ENCODE measurements at regions not wholly inside any gene's neighbourhood (a gene's known extent, or its start where the extent isn't known, plus 50 kb on each side); places are given as distances from the start of the nearest gene placed in this dataset.

DNA sequence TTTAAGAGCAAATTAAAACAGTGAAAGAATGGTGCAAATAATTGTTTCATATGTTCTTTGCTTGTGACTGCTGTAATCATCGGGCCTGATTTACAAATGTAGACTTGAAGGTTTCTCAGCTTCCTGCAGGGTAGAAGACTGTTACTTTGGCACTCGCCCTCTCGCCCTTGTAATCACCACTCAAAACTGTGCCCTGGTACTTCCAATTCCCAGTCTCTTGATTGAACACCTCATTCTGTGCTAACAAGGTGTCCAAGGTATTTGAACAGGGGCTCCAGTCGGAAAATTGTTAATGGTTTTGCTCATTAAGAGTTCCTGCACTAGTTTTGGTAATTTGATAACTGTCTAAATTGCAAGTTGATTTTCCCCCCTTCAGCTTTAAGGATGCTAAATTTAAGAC lies 209.5 kb downstream of the ZIC1 start:
- WGBS, 3 donors, result 51 to 75% (median 55%) methylated on average over 4 of the region's 4 CpGs
- intact Hi-C loops (cut with DNase I), result loop anchor here in 1 of 2 donors (10.0 kb wide), 2 partner anchors 204 to 254 kb away; no protein-coding TSS in a partner anchor
- ATAC-seq, result no peak

DNA sequence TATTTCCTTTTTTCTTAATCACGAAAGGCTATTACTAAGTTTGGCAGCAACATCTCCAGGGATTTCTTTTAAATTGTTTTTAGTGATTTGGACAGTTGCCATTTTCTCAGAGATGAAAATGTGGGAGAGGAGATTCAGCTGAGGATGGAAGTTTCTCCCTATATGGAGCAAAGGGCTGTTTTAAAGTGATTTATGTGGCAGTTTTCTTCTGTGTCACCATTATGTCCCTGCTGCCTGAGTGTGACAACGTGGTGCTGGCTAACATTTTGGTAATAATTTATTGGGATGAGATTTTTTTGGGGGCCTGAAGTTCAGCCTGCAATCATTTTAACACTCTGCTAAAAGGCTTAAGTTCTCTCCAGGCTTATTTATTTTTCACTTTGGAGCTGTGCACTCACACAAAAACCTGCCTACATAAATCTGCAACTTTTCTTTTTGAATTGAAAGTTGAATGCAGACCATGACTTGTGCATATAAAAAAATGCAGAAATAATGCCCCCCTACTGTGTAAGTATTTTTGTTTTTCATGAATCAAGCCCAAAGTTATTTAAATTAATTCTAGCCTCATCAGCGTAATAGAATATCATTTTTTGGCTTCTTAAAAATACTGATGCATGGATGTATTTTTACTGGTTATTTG lies 210.9 kb downstream of the ZIC1 start:
- H3K27me3 ChIP-seq (ENCODE audit: insufficient read depth in 3 of 3, low read length in 2 of 3), result no peaks in the 10 kb centered on the region
- no peaks in the 10 kb centered on the region for H3K4me1 ChIP-seq
- ATAC-seq (no peak), DNase-seq (no peak)
- no peak overlapping the region for H3K27ac ChIP-seq
- intact Hi-C loops (cut with DNase I), result loop anchor here in 1 of 2 donors (10.0 kb wide), 2 partner anchors 205 to 255 kb away; no protein-coding TSS in a partner anchor
- no peak overlapping the region for H3K4me3 ChIP-seq
- TF ChIP-seq, protein P1, sequence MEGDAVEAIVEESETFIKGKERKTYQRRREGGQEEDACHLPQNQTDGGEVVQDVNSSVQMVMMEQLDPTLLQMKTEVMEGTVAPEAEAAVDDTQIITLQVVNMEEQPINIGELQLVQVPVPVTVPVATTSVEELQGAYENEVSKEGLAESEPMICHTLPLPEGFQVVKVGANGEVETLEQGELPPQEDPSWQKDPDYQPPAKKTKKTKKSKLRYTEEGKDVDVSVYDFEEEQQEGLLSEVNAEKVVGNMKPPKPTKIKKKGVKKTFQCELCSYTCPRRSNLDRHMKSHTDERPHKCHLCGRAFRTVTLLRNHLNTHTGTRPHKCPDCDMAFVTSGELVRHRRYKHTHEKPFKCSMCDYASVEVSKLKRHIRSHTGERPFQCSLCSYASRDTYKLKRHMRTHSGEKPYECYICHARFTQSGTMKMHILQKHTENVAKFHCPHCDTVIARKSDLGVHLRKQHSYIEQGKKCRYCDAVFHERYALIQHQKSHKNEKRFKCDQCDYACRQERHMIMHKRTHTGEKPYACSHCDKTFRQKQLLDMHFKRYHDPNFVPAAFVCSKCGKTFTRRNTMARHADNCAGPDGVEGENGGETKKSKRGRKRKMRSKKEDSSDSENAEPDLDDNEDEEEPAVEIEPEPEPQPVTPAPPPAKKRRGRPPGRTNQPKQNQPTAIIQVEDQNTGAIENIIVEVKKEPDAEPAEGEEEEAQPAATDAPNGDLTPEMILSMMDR (IDR thresholded peaks at IDR 0.05), result no peak
- H3K9me3 ChIP-seq, result no peaks in the 10 kb centered on the region
- H3K36me3 ChIP-seq (ENCODE audit: insufficient read depth in 1 of 2, low read depth in 1 of 2), result no peaks in the 10 kb centered on the region
- WGBS, 3 donors, result 49 to 59% (median 50%) methylated on average over 3 of the region's 3 CpGs

More for the DNA sequence above, 209.5 kb downstream of the ZIC1 start:
- Histone ChIP-seq H3K4me1 (no peaks in the 10 kb centered on the region), H3K36me3 (ENCODE audit: insufficient read depth in 1 of 2, low read depth in 1 of 2) (no peaks in the 10 kb centered on the region), H3K27me3 (ENCODE audit: insufficient read depth in 3 of 3, low read length in 2 of 3) (no peaks in the 10 kb centered on the region), H3K9me3 (no peaks in the 10 kb centered on the region), H3K27ac (no peak overlapping the region), H3K4me3 (no peak overlapping the region)
- TF ChIP-seq, protein P1 (IDR thresholded peaks at IDR 0.05), result no peak
- no peak for DNase-seq

DNA sequence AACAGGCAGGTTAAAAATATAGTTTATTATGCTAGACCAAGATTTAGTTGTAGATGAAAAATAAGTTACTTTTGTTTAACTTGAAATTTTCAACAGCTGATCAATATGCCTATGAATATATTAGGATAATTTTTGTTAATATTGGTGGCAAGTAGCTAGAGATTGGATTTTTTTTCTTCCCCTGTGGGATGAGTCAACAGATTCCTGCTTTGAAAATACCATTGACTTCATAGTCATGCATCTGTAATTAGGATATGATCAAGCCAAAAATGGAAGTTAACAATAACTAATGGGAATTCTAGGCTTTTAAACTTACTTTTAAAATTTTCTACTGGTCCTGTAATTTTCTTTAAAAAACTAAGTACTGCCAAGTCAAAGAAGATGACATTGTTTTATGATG lies 211.7 kb downstream of the ZIC1 start:
- no peaks in the 10 kb centered on the region for H3K36me3 ChIP-seq (ENCODE audit: insufficient read depth in 1 of 2, low read depth in 1 of 2)
- TF ChIP-seq, protein P1 (IDR thresholded peaks at IDR 0.05), result no peak
- no peak overlapping the region for H3K27ac ChIP-seq
- no peak for ATAC-seq
- H3K4me1 ChIP-seq, result no peaks in the 10 kb centered on the region
- DNase-seq, result no peak
- no peaks in the 10 kb centered on the region for H3K9me3 ChIP-seq
- intact Hi-C loops (cut with DNase I), result no loop called here
- no peak overlapping the region for H3K4me3 ChIP-seq
- H3K27me3 ChIP-seq (ENCODE audit: insufficient read depth in 3 of 3, low read length in 2 of 3), result no peaks in the 10 kb centered on the region

DNA sequence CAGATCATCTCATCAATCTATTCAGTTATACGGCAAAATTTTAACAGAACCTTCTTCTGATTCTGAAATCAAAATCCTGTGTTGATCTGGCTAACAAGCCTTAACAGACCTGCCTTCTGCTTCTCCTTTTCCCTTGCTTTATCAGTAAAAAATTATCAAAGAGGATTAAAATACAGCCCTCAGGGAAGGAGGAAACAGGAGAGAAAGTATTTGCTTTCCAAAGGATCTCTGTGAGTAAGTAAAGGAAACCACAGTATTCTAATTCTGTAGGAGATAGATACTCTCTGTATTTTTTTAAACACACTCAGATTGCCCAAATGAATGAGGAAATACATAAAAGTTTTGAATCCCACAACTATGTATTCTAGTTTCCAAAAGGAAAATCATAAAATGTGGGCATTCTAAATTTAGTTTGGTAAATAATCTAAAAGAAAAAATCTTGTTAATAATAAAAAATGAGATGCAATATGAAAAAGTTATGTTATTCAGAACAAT lies 221.8 kb downstream of the ZIC1 start:
- Histone ChIP-seq H3K9me3 (no peaks in the 10 kb centered on the region), H3K27me3 (ENCODE audit: insufficient read depth in 3 of 3, low read length in 2 of 3) (no peaks in the 10 kb centered on the region), H3K4me3 (no peak overlapping the region), H3K27ac (no peak overlapping the region), H3K36me3 (ENCODE audit: insufficient read depth in 1 of 2, low read depth in 1 of 2) (no peaks in the 10 kb centered on the region), H3K4me1 (no peaks in the 10 kb centered on the region)
- 98 to 100% (median 100%) methylated on average over 1 of the region's 1 CpG for WGBS, 3 donors
- TF ChIP-seq, protein P1 (IDR thresholded peaks at IDR 0.05), result no peak
- DNase-seq, result no peak
- no peak for ATAC-seq
- intact Hi-C loops (cut with DNase I), result no loop called here

DNA sequence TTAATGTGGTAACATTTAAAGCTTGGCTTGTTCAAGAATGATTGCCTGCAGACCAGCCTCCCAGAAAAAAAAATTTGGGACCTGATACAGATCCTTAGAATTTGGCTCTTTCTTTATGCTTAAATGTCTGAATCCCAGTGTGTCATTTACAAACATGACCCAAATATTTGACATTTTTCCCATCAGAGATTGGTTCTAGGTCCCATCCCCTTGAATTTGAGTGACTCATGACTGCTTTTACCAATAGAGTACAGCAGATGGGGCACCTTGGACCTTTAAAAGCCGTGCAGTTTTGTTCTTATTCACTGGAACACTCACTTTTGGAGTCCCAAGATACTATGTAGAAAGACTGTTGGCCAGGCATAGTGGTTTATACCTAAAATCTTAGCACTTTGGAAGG lies 231.6 kb downstream of the ZIC1 start:
- intact Hi-C loops (cut with DNase I), result no loop called here
- WGBS, 3 donors, result 45 to 51% (median 48%) methylated on average over 1 of the region's 1 CpG

More for the DNA sequence above, 231.6 kb downstream of the ZIC1 start:
- H3K4me3 ChIP-seq, result no peak overlapping the region
- H3K4me1 ChIP-seq, result no peaks in the 10 kb centered on the region
- TF ChIP-seq, protein P1 (IDR thresholded peaks at IDR 0.05), result no peak
- peaks cover 8% of the 10 kb centered on the region for H3K9me3 ChIP-seq
- no peak overlapping the region for H3K27ac ChIP-seq
- ATAC-seq (no peak), DNase-seq (no peak)
- H3K27me3 ChIP-seq (ENCODE audit: insufficient read depth in 3 of 3, low read length in 2 of 3), result no peaks in the 10 kb centered on the region
- H3K36me3 ChIP-seq (ENCODE audit: insufficient read depth in 1 of 2, low read depth in 1 of 2), result no peaks in the 10 kb centered on the region
